ENCODE measurements at regions not wholly inside any gene's neighbourhood (a gene's known extent, or its start where the extent isn't known, plus 50 kb on each side); places are given as distances from the start of the nearest gene placed in this dataset.

DNA sequence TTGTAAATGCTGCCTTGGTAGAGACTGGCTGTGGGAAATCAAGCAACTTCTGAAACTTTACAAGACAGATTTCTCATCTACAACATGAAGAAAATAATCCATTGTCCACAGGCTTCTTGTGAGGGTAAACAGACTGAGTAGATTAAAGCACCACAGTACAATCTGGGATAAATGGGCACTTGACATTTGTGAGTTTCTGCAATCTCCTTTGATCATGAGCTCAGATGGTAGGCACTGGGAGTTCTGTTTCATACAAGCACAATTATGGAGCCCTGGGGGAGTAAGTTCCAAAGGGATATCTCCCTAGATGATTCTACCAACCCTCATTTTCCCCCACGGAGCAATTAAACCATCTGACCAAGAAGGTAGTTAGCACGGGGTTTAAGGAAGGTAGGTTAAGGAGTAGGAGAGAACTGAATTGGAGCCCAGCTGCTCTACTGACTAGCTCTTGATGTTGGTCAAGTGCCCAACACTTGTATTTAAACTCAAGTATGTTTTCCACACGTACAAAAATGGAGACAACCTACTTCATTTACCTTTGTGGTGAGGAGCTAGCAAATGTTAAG is 479.5 kb upstream of the TNC start:
- TF ChIP-seq, protein P1, sequence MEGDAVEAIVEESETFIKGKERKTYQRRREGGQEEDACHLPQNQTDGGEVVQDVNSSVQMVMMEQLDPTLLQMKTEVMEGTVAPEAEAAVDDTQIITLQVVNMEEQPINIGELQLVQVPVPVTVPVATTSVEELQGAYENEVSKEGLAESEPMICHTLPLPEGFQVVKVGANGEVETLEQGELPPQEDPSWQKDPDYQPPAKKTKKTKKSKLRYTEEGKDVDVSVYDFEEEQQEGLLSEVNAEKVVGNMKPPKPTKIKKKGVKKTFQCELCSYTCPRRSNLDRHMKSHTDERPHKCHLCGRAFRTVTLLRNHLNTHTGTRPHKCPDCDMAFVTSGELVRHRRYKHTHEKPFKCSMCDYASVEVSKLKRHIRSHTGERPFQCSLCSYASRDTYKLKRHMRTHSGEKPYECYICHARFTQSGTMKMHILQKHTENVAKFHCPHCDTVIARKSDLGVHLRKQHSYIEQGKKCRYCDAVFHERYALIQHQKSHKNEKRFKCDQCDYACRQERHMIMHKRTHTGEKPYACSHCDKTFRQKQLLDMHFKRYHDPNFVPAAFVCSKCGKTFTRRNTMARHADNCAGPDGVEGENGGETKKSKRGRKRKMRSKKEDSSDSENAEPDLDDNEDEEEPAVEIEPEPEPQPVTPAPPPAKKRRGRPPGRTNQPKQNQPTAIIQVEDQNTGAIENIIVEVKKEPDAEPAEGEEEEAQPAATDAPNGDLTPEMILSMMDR (IDR thresholded peaks at IDR 0.05): no peak
- no peak for TF ChIP-seq TCF7L2 (IDR thresholded peaks at IDR 0.05; ENCODE audit: low read depth, low read length)
- TF ChIP-seq, protein P2, sequence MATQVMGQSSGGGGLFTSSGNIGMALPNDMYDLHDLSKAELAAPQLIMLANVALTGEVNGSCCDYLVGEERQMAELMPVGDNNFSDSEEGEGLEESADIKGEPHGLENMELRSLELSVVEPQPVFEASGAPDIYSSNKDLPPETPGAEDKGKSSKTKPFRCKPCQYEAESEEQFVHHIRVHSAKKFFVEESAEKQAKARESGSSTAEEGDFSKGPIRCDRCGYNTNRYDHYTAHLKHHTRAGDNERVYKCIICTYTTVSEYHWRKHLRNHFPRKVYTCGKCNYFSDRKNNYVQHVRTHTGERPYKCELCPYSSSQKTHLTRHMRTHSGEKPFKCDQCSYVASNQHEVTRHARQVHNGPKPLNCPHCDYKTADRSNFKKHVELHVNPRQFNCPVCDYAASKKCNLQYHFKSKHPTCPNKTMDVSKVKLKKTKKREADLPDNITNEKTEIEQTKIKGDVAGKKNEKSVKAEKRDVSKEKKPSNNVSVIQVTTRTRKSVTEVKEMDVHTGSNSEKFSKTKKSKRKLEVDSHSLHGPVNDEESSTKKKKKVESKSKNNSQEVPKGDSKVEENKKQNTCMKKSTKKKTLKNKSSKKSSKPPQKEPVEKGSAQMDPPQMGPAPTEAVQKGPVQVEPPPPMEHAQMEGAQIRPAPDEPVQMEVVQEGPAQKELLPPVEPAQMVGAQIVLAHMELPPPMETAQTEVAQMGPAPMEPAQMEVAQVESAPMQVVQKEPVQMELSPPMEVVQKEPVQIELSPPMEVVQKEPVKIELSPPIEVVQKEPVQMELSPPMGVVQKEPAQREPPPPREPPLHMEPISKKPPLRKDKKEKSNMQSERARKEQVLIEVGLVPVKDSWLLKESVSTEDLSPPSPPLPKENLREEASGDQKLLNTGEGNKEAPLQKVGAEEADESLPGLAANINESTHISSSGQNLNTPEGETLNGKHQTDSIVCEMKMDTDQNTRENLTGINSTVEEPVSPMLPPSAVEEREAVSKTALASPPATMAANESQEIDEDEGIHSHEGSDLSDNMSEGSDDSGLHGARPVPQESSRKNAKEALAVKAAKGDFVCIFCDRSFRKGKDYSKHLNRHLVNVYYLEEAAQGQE (IDR thresholded peaks at IDR 0.05; ENCODE audit: insufficient read depth in 1 of 2, low read depth in 2 of 2, low read length in 1 of 2): no peak
- no peak for TF ChIP-seq SIN3A (IDR thresholded peaks at IDR 0.05; ENCODE audit: borderline replicate concordance, insufficient read depth, low read depth, low read length)
- TF ChIP-seq POLR2AphosphoS5 (IDR thresholded peaks at IDR 0.05; ENCODE audit: low read depth, low read length): no peak
